Upper lobe of left lung (tissue), 6 donors: ENCODE measurements at regions not wholly inside any gene's neighbourhood (a gene's known extent, or its start where the extent isn't known, plus 50 kb on each side); places are given as distances from the start of the nearest gene placed in this dataset.

Source experiments
- ATAC-seq, 2 donors: fragments of 200-7000 bp; cut with Tn5 transposase; one replicate each; pipeline ENCODE4 v1.9.1; 2022; ENCODE audit warnings: mild to moderate bottlenecking in 2 of 2, moderate library complexity in 2 of 2; ENCODE audit not compliant: low FRiP score in 2 of 2
- DNase-seq, 2 donors: peaks; one replicate each; pipeline ENCODE4 v3.0.0-alpha.2; 2019 to 2020
- H3K27ac ChIP-seq, 4 donors: fragments of 200-600 bp; sonication (generic); one replicate each; pipeline ENCODE4 v1.5.1; 2016 to 2019
- H3K27me3 ChIP-seq, 4 donors: fragments of 200-600 bp; sonication (generic); one replicate each; pipeline ENCODE4 v1.5.1; 2017 to 2019
- H3K36me3 ChIP-seq, 4 donors: fragments of 200-600 bp; sonication (generic); one replicate each; pipeline ENCODE4 v1.5.1; 2016 to 2019
- H3K4me1 ChIP-seq, 4 donors: fragments of 200-600 bp; sonication (generic); one replicate each; pipeline ENCODE4 v1.5.1; 2018 to 2019
- H3K4me3 ChIP-seq, 4 donors: fragments of 200-600 bp; sonication (generic); one replicate each; pipeline ENCODE4 v1.5.1; 2017 to 2019; ENCODE audit warnings: mild to moderate bottlenecking in 2 of 4, moderate library complexity in 1 of 4
- H3K9me3 ChIP-seq, 4 donors: fragments of 200-600 bp; sonication (generic); one replicate each; pipeline ENCODE4 v1.5.1; 2018 to 2019
- CTCF ChIP-seq, 6 experiments: fragments of 450-650 bp in 4 of 6; fragments of 200-600 bp in 2 of 6; sonication (generic) in 2 of 6; IDR thresholded peaks; one replicate each; pipeline ENCODE4 v1.5.1; 2016 to 2019; ENCODE audit warnings: antibody characterized with exemption in 6 of 6
- EP300 ChIP-seq, 4 donors: sonication (generic); formaldehyde crosslinking; IDR thresholded peaks; one replicate each; pipeline ENCODE4 v1.5.1; 2017; ENCODE audit warnings: antibody characterized with exemption in 4 of 4, control low read depth in 2 of 4
- POLR2A ChIP-seq, 4 donors: fragments of 450-650 bp; IDR thresholded peaks; one replicate each; pipeline ENCODE4 v1.5.1; 2016 to 2017; ENCODE audit warnings: antibody characterized with exemption in 4 of 4, mild to moderate bottlenecking in 2 of 4
- POLR2AphosphoS5 ChIP-seq, 2 donors: sonication (generic); formaldehyde crosslinking; IDR thresholded peaks; one replicate each; pipeline ENCODE4 v1.5.1; 2017; ENCODE audit warnings: antibody characterized with exemption in 2 of 2
- WGBS, 2 donors: methylation state at CpG; one replicate each; pipeline ENCODE4 v1.1.5; 2017 to 2018; 5-methylcytosine and 5-hydroxymethylcytosine counted together
- donor health status: DM: no; HTN: no; CAD: no; lungs with moderate emphysema.
- donor health status: DM: no; HTN: yes; CAD: no; lungs with severe emphysema.

GRCh38 chr12:47373554-47374150, 293.9 kb upstream of the AMIGO2 start:
- H3K27me3 ChIP-seq: no peaks in the 10 kb centered on the region
- no peak overlapping the region for H3K4me3 ChIP-seq
- TF ChIP-seq EP300 (IDR thresholded peaks at IDR 0.05) (no peak), POLR2AphosphoS5 (IDR thresholded peaks at IDR 0.05) (no peak), POLR2A (IDR thresholded peaks at IDR 0.05) (no peak), CTCF (IDR thresholded peaks at IDR 0.05) (no peak)
- no peaks in the 10 kb centered on the region for H3K36me3 ChIP-seq
- H3K4me1 ChIP-seq: peaks cover 0 to 5% (median 4%) of the 10 kb centered on the region in 4 donors
- 93 to 100% methylated on average over 1 of the region's 1 CpG for WGBS, 2 donors
- ATAC-seq (no peak), DNase-seq (no peak)
- no peaks in the 10 kb centered on the region for H3K9me3 ChIP-seq
- no peak overlapping the region for H3K27ac ChIP-seq

- Histone ChIP-seq H3K9me3 (no peaks in the 10 kb centered on the region), H3K4me1 (no peaks in the 10 kb centered on the region), H3K27ac (no peak overlapping the region), H3K36me3 (no peaks in the 10 kb centered on the region), H3K4me3 (no peak overlapping the region), H3K27me3 (no peaks in the 10 kb centered on the region)
- ATAC-seq (no peak), DNase-seq (no peak)
- TF ChIP-seq CTCF (IDR thresholded peaks at IDR 0.05) (no peak), POLR2AphosphoS5 (IDR thresholded peaks at IDR 0.05) (no peak), EP300 (IDR thresholded peaks at IDR 0.05) (no peak), POLR2A (IDR thresholded peaks at IDR 0.05) (no peak)
- 60 to 76% methylated on average over 4 of the region's 4 CpGs for WGBS, 2 donors
Measured at GRCh38 chr12:47370421-47370820, 290.7 kb upstream of the AMIGO2 start.

- 91 to 96% methylated on average over 4 of the region's 4 CpGs for WGBS, 2 donors
- Histone ChIP-seq H3K4me3 (no peak overlapping the region), H3K27me3 (no peaks in the 10 kb centered on the region), H3K9me3 (no peaks in the 10 kb centered on the region), H3K4me1 (no peaks in the 10 kb centered on the region), H3K36me3 (no peaks in the 10 kb centered on the region), H3K27ac (no peak overlapping the region)
- ATAC-seq (peak in 1 of 2 donors; percentile 19), DNase-seq (no peak)
- TF ChIP-seq CTCF (IDR thresholded peaks at IDR 0.05) (no peak), POLR2AphosphoS5 (IDR thresholded peaks at IDR 0.05) (no peak), EP300 (IDR thresholded peaks at IDR 0.05) (no peak), POLR2A (IDR thresholded peaks at IDR 0.05) (no peak)
Measured at GRCh38 chr12:47369085-47369484, 289.3 kb upstream of the AMIGO2 start.

- no peaks in the 10 kb centered on the region for H3K4me1 ChIP-seq
- WGBS, 2 donors: 81 to 86% methylated on average over 6 of the region's 6 CpGs
Measured at GRCh38 chr12:47367912-47368537, 288.3 kb upstream of the AMIGO2 start.

More at GRCh38 chr12:47367912-47368537, 288.3 kb upstream of the AMIGO2 start:
- no peak for DNase-seq
- ATAC-seq: peak in 1 of 2 donors; percentile 40
- H3K27ac ChIP-seq: no peak overlapping the region
- H3K9me3 ChIP-seq: no peaks in the 10 kb centered on the region
- no peak overlapping the region for H3K4me3 ChIP-seq
- TF ChIP-seq POLR2AphosphoS5 (IDR thresholded peaks at IDR 0.05): no peak
- TF ChIP-seq EP300 (IDR thresholded peaks at IDR 0.05): no peak
- TF ChIP-seq CTCF (IDR thresholded peaks at IDR 0.05): no peak
- no peak for TF ChIP-seq POLR2A (IDR thresholded peaks at IDR 0.05)
- no peaks in the 10 kb centered on the region for H3K36me3 ChIP-seq
- H3K27me3 ChIP-seq: no peaks in the 10 kb centered on the region
